ENCODE measurements at regions not wholly inside any gene's neighbourhood (a gene's known extent, or its start where the extent isn't known, plus 50 kb on each side); places are given as distances from the start of the nearest gene placed in this dataset.
"Not testable (repeated sequence)": the region's sequence is repeated elsewhere in the genome, so short reads cannot be mapped to it uniquely, and the experiment has no call there.

DNA sequence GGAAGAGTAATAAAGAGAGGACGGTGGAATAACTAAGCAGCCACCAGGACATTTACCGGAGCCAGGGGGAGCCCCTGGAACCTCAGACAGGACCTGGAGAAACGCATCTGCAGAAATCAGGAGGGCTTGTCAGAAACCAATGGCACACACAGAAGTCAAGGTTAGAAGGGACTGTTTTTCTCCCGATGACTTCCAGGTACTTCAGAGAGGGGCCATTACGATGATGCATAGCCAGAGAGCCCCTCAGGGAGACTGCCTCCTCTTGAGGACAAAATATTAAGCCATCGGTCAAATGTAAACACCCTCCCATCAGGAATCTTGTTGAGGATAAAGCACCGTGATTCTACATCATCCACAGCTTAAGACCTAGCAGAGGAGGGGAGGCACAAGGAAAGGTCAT is 333.6 kb upstream of the CDH5 start:
- no peak for TF ChIP-seq CTCF (IDR thresholded peaks at IDR 0.05; ENCODE audit: low read depth, low read length, missing control alignments)
- no peak for DNase-seq (ENCODE audit: low read depth)
- H3K4me3 ChIP-seq (ENCODE audit: low read depth, low read length) = no peak overlapping the region
- in situ Hi-C loops (cut with HindIII; ENCODE audit: low sequenced_read_pairs) = no loop called here

DNA sequence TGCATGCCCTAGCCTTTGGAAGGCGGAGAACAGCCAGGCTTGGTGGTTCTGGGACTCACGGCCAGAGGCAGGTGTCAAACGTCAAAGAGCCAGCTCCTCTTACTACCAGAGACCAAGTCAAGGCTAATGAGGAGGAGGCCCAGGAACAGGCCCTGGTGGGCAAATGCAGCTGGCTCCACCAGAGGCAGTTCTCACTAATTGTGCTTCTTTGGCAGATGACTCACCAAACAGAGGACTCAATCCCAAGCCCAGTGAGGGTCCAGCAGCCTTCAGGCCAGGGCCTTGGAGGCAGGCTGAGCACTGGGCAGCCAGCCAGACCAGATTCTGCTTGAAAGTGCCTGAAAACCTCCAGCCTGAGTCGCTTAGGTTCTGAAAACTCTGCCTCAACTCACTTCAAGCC is 336.5 kb upstream of the CDH5 start:
- DNase-seq (ENCODE audit: low read depth) = peak; percentile 77

DNA sequence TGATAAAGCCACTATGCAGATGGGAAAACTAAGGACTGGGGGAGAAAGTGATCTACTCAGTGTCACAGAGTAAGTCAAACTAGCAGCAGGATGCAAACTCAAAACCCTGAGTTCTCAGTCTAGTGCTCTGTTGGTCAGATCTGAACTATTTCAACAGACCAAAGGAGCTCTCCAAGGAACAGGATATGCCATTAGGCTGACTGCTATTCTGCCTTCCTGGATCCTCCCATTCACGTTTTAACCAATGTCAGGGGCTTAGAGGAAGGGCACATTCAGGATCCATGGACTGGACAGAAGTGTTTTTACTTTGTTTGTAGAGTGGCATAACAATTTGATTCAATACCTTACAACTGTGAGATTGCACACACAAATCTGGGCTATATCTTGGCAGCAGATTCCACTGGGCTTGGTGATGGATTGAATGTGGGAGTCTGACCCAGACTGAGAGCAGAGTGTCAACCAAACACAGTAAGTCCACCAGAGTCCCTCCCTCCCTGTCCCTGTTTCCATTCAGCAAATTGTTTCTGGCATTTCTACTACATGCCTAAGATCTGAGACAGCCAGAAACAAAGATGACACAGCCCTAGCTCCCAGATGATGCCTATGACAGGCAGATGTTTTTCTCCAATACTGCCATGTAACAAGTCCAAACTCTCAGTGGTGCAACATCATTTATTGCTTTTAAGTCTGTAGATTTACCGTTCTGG is 337.8 kb upstream of the CDH5 start:
- no peak overlapping the region for H3K4me3 ChIP-seq (ENCODE audit: low read depth, low read length)
- no peak for TF ChIP-seq CTCF (IDR thresholded peaks at IDR 0.05; ENCODE audit: low read depth, low read length, missing control alignments)
- no peak for DNase-seq (ENCODE audit: low read depth)
- in situ Hi-C loops (cut with HindIII; ENCODE audit: low sequenced_read_pairs) = no loop called here

More for the DNA sequence above, 336.5 kb upstream of the CDH5 start:
- no peak overlapping the region for H3K4me3 ChIP-seq (ENCODE audit: low read depth, low read length)
- in situ Hi-C loops (cut with HindIII; ENCODE audit: low sequenced_read_pairs) = no loop called here
- no peak for TF ChIP-seq CTCF (IDR thresholded peaks at IDR 0.05; ENCODE audit: low read depth, low read length, missing control alignments)

- no peak for DNase-seq (ENCODE audit: low read depth)
- H3K4me3 ChIP-seq (ENCODE audit: low read depth, low read length) = no peak overlapping the region
- in situ Hi-C loops (cut with HindIII; ENCODE audit: low sequenced_read_pairs) = no loop called here
- TF ChIP-seq CTCF (IDR thresholded peaks at IDR 0.05; ENCODE audit: low read depth, low read length, missing control alignments) = no peak
These were observed 339.6 kb upstream of the CDH5 start for GRCh38 chr16:66026787-66027330.

GRCh38 chr16:66026211-66026610 is 340.3 kb upstream of the CDH5 start:
- in situ Hi-C loops (cut with HindIII; ENCODE audit: low sequenced_read_pairs) = no loop called here
- TF ChIP-seq CTCF (IDR thresholded peaks at IDR 0.05; ENCODE audit: low read depth, low read length, missing control alignments) = peak; percentile 47
- DNase-seq (ENCODE audit: low read depth) = no peak
- no peak overlapping the region for H3K4me3 ChIP-seq (ENCODE audit: low read depth, low read length)

DNA sequence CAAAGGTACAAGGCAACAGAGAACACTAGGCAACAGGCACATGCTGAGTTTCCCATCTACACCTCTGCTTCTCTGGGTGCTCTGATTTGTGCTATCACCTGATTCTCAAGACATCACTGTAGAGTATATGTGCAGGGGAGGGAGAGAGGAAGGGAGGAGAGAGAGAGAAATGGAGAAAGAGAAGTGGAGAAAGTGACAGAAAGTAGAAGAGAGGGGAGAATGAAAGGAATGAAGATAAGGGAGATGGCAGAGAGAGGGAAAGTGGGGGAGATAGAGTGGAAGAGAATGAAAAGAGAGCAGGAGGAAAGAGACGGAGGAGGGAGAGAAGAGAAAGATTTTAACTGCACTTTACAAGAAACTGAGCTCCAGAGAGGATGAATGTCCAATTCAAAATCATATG is 340.7 kb upstream of the CDH5 start:
- in situ Hi-C loops (cut with HindIII; ENCODE audit: low sequenced_read_pairs) = no loop called here
- TF ChIP-seq CTCF (IDR thresholded peaks at IDR 0.05; ENCODE audit: low read depth, low read length, missing control alignments) = no peak
- DNase-seq (ENCODE audit: low read depth) = no peak
- no peak overlapping the region for H3K4me3 ChIP-seq (ENCODE audit: low read depth, low read length)

GRCh38 chr16:66024567-66024966 is 341.9 kb upstream of the CDH5 start:
- DNase-seq (ENCODE audit: low read depth); in situ Hi-C loops (cut with HindIII; ENCODE audit: low sequenced_read_pairs); H3K4me3 ChIP-seq (ENCODE audit: low read depth, low read length): not testable (repeated sequence)

Measured in astrocyte of the cerebellum (primary cell).